Epithelial cell of proximal tubule (primary cell): ENCODE measurements at regions not wholly inside any gene's neighbourhood (a gene's known extent, or its start where the extent isn't known, plus 50 kb on each side); places are given as distances from the start of the nearest gene placed in this dataset.

Source experiments
- DNase-seq: peaks from one replicate; pipeline ENCODE4 v3.0.0-alpha.2; 2011; ENCODE audit warnings: low read depth
- H3K4me3 ChIP-seq: 2 replicates; pipeline ENCODE4 v1.5.1; 2011; ENCODE audit warnings: low read depth, mild to moderate bottlenecking, low read length
- CTCF ChIP-seq: conservative IDR thresholded peaks from 2 replicates; pipeline ENCODE4 v1.5.1; 2012; ENCODE audit warnings: low read depth, mild to moderate bottlenecking, low read length

GRCh38 chr5:8505196-8505595, 636.2 kb downstream of the MTRR start:
- TF ChIP-seq CTCF = no peak
- no peak overlapping the region for H3K4me3 ChIP-seq
- no peak for DNase-seq

- DNase-seq = no peak
- no peak for TF ChIP-seq CTCF
- no peak overlapping the region for H3K4me3 ChIP-seq
These were observed 639.3 kb downstream of the MTRR start for GRCh38 chr5:8508231-8508630.

- DNase-seq = no peak
- no peak for TF ChIP-seq CTCF
- H3K4me3 ChIP-seq = no peak overlapping the region
These were observed 647.4 kb downstream of the MTRR start for GRCh38 chr5:8516356-8516755.

GRCh38 chr5:8517456-8517855, 648.5 kb downstream of the MTRR start:
- TF ChIP-seq CTCF = no peak
- H3K4me3 ChIP-seq = no peak overlapping the region
- no peak for DNase-seq

- no peak overlapping the region for H3K4me3 ChIP-seq
- DNase-seq = no peak
- TF ChIP-seq CTCF = no peak
These were observed 652.0 kb downstream of the MTRR start for GRCh38 chr5:8520917-8521316.

- no peak for DNase-seq
- no peak for TF ChIP-seq CTCF
- H3K4me3 ChIP-seq = no peak overlapping the region
These were observed 653.0 kb downstream of the MTRR start for GRCh38 chr5:8521991-8522390.

GRCh38 chr5:8522646-8523045, 653.7 kb downstream of the MTRR start:
- peak; percentile 37 for TF ChIP-seq CTCF
- no peak for DNase-seq

More at GRCh38 chr5:8522646-8523045, 653.7 kb downstream of the MTRR start:
- no peak overlapping the region for H3K4me3 ChIP-seq
